HG03103 (cell line): ENCODE measurements at regions not wholly inside any gene's neighbourhood (a gene's known extent, or its start where the extent isn't known, plus 50 kb on each side); places are given as distances from the start of the nearest gene placed in this dataset.

Source experiments
- ATAC-seq: cut with Tn5 transposase; IDR thresholded peaks from one replicate; pipeline ENCODE4 v1.9.1; 2021; ENCODE audit warnings: low read depth; ENCODE audit not compliant: unreplicated experiment

- ATAC-seq: no peak
These were observed 78.1 kb upstream of the SLC38A11 start for GRCh38 chr2:165033402-165033801.

DNA sequence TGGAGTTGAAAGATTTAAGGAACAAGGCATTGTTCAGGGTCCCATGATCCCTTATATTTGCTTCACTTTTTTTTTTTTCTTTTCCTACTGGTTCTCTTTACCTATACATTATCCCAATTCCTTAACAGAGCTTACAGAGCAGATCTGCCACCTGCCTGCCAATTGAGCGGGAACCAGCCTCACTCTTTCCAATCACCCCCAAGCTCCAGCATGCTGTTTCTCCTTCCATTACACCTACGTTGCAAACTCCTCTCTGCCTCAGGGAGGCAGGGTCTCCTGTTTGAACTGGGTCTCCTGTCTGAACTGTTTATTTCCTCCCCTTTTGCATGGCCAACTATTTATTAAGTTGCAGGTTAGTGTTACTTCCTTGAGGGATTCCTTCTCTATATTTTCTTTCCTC lies 77.2 kb upstream of the SLC38A11 start:
- ATAC-seq: no peak

DNA sequence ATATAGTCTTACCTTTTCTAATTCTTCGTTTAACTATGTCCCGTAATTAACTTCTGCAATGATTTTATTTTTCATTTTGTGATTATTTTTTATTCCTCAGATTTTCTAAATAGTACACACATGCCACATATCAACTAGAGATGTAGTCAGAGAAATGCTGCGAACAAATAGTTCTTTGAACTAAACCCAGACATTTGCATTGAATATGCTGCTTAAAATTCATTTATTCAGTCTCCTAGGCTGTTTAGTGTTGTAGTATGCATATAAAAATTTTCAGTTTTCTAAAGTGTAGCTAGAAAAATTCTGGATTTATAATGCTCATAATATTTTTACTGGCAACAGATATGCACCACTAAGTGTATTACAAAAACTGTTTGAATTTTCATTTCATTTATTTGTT lies 68.9 kb upstream of the SLC38A11 start:
- ATAC-seq: no peak

- ATAC-seq: no peak
These were observed 67.5 kb upstream of the SLC38A11 start for GRCh38 chr2:165022781-165023180.

- ATAC-seq: no peak
These were observed 62.8 kb upstream of the SLC38A11 start for GRCh38 chr2:165017966-165018596.

- ATAC-seq: peak; percentile 54
These were observed 61.6 kb upstream of the SLC38A11 start for GRCh38 chr2:165016772-165017411.

DNA sequence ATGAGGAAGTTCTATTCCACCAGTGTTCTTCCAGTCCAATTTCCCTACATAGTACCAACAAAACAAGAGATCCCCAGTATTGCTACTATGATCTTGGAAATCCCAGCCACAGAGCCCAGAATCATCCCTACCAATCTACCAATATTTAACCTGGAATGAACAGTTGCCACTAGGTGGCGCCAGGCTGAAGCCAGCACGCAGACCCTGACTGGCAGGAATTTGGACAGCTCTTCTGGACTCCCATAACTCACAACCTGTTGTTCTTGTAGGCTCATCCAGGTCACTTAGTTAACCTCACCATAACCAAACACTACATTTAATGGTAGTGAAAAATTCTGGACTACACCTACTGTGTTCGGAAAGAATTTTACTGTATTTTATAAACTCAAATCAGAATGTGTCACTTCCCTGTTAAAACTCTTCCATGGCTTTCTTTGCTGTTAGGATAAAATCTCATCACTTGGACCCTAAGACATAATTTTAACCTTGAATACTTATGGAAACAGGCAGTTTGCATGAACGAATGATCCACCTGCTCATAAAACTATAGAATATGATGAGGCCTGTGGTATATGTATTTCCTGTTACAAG lies 59.8 kb upstream of the SLC38A11 start:
- peak; percentile 58 for ATAC-seq

DNA sequence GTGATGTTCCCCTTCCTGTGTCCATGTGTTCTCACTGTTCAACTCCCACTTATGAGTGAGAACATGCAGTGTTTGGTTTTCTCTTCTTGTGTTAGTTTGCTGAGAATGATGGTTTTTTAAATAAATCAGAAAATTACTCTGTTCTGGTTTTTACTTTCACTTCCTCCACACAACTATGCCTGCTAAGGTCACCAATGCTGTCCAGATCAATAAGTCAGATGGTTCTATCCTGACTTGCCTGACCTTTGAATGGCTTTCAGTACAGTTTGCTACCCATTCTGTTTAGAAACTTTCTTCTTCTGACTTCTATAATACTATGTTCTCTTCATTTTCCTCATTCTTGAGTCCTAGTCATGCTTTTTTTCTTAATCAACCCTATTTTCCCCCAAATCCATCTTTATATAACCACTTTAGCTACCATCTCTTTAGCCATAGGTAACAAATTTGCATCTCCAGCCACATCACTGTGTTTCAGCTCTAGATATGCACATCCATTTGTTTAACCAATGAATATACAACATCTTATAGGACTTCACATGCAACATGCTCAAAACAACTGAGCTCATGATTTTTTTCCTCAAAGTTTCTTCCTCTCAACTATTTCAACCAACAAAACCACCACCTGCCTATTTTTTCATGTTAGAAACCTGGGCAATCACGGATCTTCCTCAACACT lies 58.8 kb upstream of the SLC38A11 start:
- ATAC-seq: peak; percentile 44

GRCh38 chr2:165011199-165011598 lies 55.9 kb upstream of the SLC38A11 start:
- no peak for ATAC-seq

DNA sequence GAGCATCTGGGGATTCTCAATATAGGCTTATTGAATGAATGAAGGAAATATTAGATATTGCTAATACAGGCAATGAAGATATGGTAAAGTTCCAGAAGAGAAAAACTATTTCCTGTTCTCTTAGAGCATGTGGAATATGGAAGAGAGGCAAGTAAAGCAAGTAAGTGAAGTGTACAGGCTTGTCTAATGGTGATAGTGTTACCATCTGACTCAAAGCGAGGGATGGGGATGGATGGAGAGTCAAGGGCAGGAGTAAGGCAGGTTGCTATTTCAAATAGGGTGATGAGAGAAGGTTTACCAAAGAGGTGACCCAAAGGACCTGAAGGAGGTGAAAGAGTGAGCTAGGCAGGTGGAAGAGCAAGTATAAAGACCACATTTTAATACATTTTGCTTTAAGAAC lies 55.2 kb upstream of the SLC38A11 start:
- no peak for ATAC-seq

DNA sequence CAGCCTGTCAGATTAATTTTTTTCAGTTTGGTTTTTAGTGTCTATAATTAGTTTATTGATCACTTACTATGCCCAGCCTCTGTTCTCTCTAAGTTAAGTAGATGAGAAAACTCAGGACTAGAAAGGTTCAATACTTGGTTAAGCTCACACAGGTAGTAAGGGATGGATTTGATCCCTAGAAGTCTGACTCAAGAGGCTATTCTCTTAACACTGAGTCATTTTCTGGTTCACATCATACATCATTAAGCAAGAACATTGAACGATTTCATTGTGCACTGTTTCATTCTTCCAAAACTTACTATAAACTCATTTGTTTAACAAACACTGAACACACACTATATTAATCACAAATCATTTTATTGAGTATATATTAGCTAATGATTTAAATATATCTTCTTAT lies 54.1 kb upstream of the SLC38A11 start:
- ATAC-seq: no peak

DNA sequence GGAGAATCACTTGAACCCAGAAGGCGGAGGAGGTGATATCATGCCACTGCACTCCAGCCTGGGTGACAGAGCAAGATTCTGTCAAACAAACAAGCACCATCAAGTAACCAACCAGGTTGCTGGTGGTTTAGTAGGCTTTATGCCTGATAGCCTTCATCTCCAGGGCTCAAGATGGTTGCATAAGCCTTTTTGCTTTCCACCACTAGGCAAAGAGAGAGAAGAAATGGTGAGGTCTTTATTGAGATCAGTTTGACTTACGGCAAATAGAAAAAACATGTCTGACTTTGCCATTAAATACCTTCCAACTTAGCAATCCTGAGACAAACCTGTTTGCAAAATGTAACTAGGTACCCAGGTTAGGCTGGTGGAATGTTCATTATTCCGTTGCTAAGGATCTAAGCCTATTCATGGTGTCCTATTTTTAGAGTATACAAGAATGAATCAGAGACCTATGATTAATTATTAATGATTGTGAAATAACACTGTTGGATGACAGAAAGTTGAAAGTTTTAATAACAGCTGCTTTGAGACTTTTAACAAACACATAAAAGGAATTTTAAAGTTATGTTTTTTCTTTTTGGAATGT lies 53.5 kb upstream of the SLC38A11 start:
- ATAC-seq: no peak

- no peak for ATAC-seq
These were observed 51.9 kb upstream of the SLC38A11 start for GRCh38 chr2:165007161-165007744.
